ENCODE measurements at regions not wholly inside any gene's neighbourhood (a gene's known extent, or its start where the extent isn't known, plus 50 kb on each side); places are given as distances from the start of the nearest gene placed in this dataset.

GRCh38 chr6:14274016-14274415 is 156.4 kb downstream of the CD83 start:
- no peaks in the 10 kb centered on the region for H3K36me3 ChIP-seq

GRCh38 chr6:14274546-14275492 is 157.2 kb downstream of the CD83 start:
- no peaks in the 10 kb centered on the region for H3K27me3 ChIP-seq (ENCODE audit: low read depth)
- H3K4me1 ChIP-seq = peaks cover 24% of the 10 kb centered on the region
- no peak overlapping the region for H3K4me3 ChIP-seq
- DNase-seq = no peak
- peaks cover 2% of the 10 kb centered on the region for H3K9me3 ChIP-seq (replicated peaks)
- no peaks in the 10 kb centered on the region for H3K36me3 ChIP-seq
- TF ChIP-seq CTCF (IDR thresholded peaks at IDR 0.05; ENCODE audit: borderline replicate concordance) = no peak
- intact Hi-C loops (cut with micrococcal nuclease) = no loop called here
- H3K27ac ChIP-seq (replicated peaks) = no peak overlapping the region

More at GRCh38 chr6:14274016-14274415, 156.4 kb downstream of the CD83 start:
- TF ChIP-seq CTCF (IDR thresholded peaks at IDR 0.05; ENCODE audit: borderline replicate concordance) = no peak
- Histone ChIP-seq H3K4me1 (peaks cover 24% of the 10 kb centered on the region), H3K9me3 (replicated peaks) (no peaks in the 10 kb centered on the region), H3K27me3 (ENCODE audit: low read depth) (no peaks in the 10 kb centered on the region), H3K27ac (replicated peaks) (no peak overlapping the region), H3K4me3 (no peak overlapping the region)
- intact Hi-C loops (cut with micrococcal nuclease) = no loop called here
- no peak for DNase-seq

GRCh38 chr6:14275493-14275851 is 157.9 kb downstream of the CD83 start:
- no peak for TF ChIP-seq CTCF (IDR thresholded peaks at IDR 0.05; ENCODE audit: borderline replicate concordance)
- H3K27me3 ChIP-seq (ENCODE audit: low read depth) = no peaks in the 10 kb centered on the region
- H3K9me3 ChIP-seq (replicated peaks) = peaks cover 9% of the 10 kb centered on the region
- peak; percentile 52 for DNase-seq
- peaks cover 24% of the 10 kb centered on the region for H3K4me1 ChIP-seq
- intact Hi-C loops (cut with micrococcal nuclease) = no loop called here
- no peaks in the 10 kb centered on the region for H3K36me3 ChIP-seq
- no peak overlapping the region for H3K4me3 ChIP-seq
- H3K27ac ChIP-seq (replicated peaks) = no peak overlapping the region

- no peaks in the 10 kb centered on the region for H3K27me3 ChIP-seq (ENCODE audit: low read depth)
- peaks cover 12% of the 10 kb centered on the region for H3K9me3 ChIP-seq (replicated peaks)
- H3K4me1 ChIP-seq = peaks cover 24% of the 10 kb centered on the region
- no peak for DNase-seq
- intact Hi-C loops (cut with micrococcal nuclease) = no loop called here
- no peak overlapping the region for H3K27ac ChIP-seq (replicated peaks)
- no peak for TF ChIP-seq CTCF (IDR thresholded peaks at IDR 0.05; ENCODE audit: borderline replicate concordance)
- H3K4me3 ChIP-seq = no peak overlapping the region
- no peaks in the 10 kb centered on the region for H3K36me3 ChIP-seq
These were observed 158.5 kb downstream of the CD83 start for GRCh38 chr6:14276071-14276470.

GRCh38 chr6:14276667-14277404 is 159.3 kb downstream of the CD83 start:
- DNase-seq = no peak
- H3K36me3 ChIP-seq = no peaks in the 10 kb centered on the region
- H3K9me3 ChIP-seq (replicated peaks) = peaks cover 12% of the 10 kb centered on the region
- no peak for TF ChIP-seq CTCF (IDR thresholded peaks at IDR 0.05; ENCODE audit: borderline replicate concordance)
- H3K27me3 ChIP-seq (ENCODE audit: low read depth) = no peaks in the 10 kb centered on the region
- intact Hi-C loops (cut with micrococcal nuclease) = no loop called here
- H3K4me1 ChIP-seq = peaks cover 24% of the 10 kb centered on the region
- no peak overlapping the region for H3K4me3 ChIP-seq
- no peak overlapping the region for H3K27ac ChIP-seq (replicated peaks)
